DND-41 (cell line): ENCODE measurements at regions not wholly inside any gene's neighbourhood (a gene's known extent, or its start where the extent isn't known, plus 50 kb on each side); places are given as distances from the start of the nearest gene placed in this dataset.

Experiments
- EZH2 ChIP-seq: IDR thresholded peaks from 3 replicates; pipeline ENCODE4 v1.6.1; 2012; ENCODE audit warnings: borderline replicate concordance, low read depth, mild to moderate bottlenecking, moderate library complexity, low read length, inconsistent platforms; ENCODE audit not compliant: severe bottlenecking
- TF ChIP-seq, protein P1 (sequence below): IDR thresholded peaks from 2 replicates; pipeline ENCODE4 v1.5.1; 2012; ENCODE audit warnings: borderline replicate concordance, low read length, moderate library complexity, mild to moderate bottlenecking; ENCODE audit not compliant: poor library complexity, severe bottlenecking; ENCODE audit errors: extremely low read depth

DNA sequence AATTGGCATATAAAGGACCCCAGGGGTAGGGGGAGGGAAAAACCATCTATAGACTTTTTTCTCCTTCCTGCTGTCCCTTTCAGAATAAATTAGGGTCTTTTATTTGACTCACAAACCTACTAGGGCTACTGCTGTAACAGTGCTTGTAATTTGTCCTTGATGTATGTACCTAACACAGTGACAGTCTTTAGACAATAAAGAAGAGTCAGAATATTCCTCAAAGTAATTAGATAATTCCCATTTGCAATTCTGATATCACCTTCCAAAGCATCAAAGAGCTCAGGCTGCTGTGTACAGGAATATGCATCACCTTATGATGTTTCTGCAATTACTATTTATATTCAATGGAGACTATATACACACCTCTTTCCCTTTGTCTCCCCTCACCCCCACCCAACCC, 161.7 kb downstream of the MREG start:
- TF ChIP-seq, protein P1, sequence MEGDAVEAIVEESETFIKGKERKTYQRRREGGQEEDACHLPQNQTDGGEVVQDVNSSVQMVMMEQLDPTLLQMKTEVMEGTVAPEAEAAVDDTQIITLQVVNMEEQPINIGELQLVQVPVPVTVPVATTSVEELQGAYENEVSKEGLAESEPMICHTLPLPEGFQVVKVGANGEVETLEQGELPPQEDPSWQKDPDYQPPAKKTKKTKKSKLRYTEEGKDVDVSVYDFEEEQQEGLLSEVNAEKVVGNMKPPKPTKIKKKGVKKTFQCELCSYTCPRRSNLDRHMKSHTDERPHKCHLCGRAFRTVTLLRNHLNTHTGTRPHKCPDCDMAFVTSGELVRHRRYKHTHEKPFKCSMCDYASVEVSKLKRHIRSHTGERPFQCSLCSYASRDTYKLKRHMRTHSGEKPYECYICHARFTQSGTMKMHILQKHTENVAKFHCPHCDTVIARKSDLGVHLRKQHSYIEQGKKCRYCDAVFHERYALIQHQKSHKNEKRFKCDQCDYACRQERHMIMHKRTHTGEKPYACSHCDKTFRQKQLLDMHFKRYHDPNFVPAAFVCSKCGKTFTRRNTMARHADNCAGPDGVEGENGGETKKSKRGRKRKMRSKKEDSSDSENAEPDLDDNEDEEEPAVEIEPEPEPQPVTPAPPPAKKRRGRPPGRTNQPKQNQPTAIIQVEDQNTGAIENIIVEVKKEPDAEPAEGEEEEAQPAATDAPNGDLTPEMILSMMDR, result no peak
- no peak for TF ChIP-seq EZH2
